SK-N-SH (cell line): ENCODE measurements at regions not wholly inside any gene's neighbourhood (a gene's known extent, or its start where the extent isn't known, plus 50 kb on each side); places are given as distances from the start of the nearest gene placed in this dataset.

Source experiments
- CTCF ChIA-PET: fragments of 300-600, 350-600 bp; formaldehyde crosslinking; extraction: SDS; loops from one replicate; lab custom pipeline; 2021; lab: Yijun Ruan, JAX
- POLR2A ChIA-PET: fragments of 350-600 bp; sonication (Branson Sonifier 250); formaldehyde crosslinking; extraction: SDS; loops from one replicate; lab custom pipeline; 2020; ENCODE audit warnings: antibody characterized with exemption, inconsistent platforms; lab: Yijun Ruan, JAX
- DNase-seq: peaks from one replicate; pipeline ENCODE4 v3.0.0; 2012
- H2AFZ ChIP-seq: fragments of 200-600 bp; sonication (generic); 2 replicates; pipeline ENCODE4 v1.8.1; 2016; ENCODE audit warnings: antibody characterized with exemption, mild to moderate bottlenecking, low read depth
- H3F3A ChIP-seq: fragments of 200-600 bp; sonication (generic); replicated peaks from 2 replicates; pipeline ENCODE3; 2016; ENCODE audit warnings: antibody characterized with exemption, mild to moderate bottlenecking; ENCODE audit not compliant: insufficient read depth
- H3K27ac ChIP-seq, 2 experiments: fragments of 200-500 bp in 1 of 2; fragments of 200-600 bp in 1 of 2; sonication (Bioruptor generic) in 1 of 2; sonication (generic), shearing (Covaris generic) in 1 of 2; 2 replicates each; pipeline versions ENCODE4 v1.5.1 to v1.6.1; 2014 to 2016; ENCODE audit warnings: low read depth in 2 of 2, inconsistent platforms in 1 of 2, low read length in 1 of 2, mild to moderate bottlenecking in 1 of 2, mixed read lengths in 1 of 2
- H3K27me3 ChIP-seq: fragments of 200-600 bp; sonication (generic), shearing (Covaris generic); 2 replicates; pipeline ENCODE4 v1.6.1; 2016; ENCODE audit warnings: mixed run types; ENCODE audit not compliant: insufficient read depth
- H3K36me3 ChIP-seq, 2 experiments: fragments of 200-500 bp in 1 of 2; fragments of 200-600 bp in 1 of 2; sonication (Bioruptor generic) in 1 of 2; sonication (generic) in 1 of 2; replicated peaks in 1 of 2; 2 replicates each; pipeline versions ENCODE3 to v1.5.1; 2014 to 2016; ENCODE audit warnings: low read length in 1 of 2, mild to moderate bottlenecking in 1 of 2; ENCODE audit not compliant: insufficient read depth in 2 of 2, control insufficient read depth in 1 of 2
- H3K4me1 ChIP-seq, 2 experiments: fragments of 200-500 bp in 1 of 2; fragments of 200-600 bp in 1 of 2; sonication (Bioruptor generic) in 1 of 2; sonication (generic), shearing (Covaris generic) in 1 of 2; 2 replicates each; pipeline versions ENCODE4 v1.5.1 to v1.6.1; 2014 to 2016; ENCODE audit warnings: low read depth in 1 of 2, low read length in 1 of 2, mixed run types in 1 of 2; ENCODE audit not compliant: insufficient read depth in 2 of 2, control insufficient read depth in 1 of 2
- H3K4me2 ChIP-seq: fragments of 200-600 bp; sonication (generic), shearing (Covaris generic); 2 replicates; pipeline ENCODE4 v1.6.1; 2017; ENCODE audit warnings: mixed run types
- H3K4me3 ChIP-seq, 2 experiments: fragments of 200-500 bp in 1 of 2; fragments of 200-600 bp in 1 of 2; sonication (Bioruptor generic) in 1 of 2; sonication (generic), shearing (Covaris generic) in 1 of 2; 2 replicates each; pipeline versions ENCODE4 v1.5.1 to v1.8.1; 2014 to 2016; ENCODE audit warnings: low read depth in 2 of 2, inconsistent platforms in 1 of 2, low read length in 1 of 2, mild to moderate bottlenecking in 1 of 2, mixed read lengths in 1 of 2, moderate library complexity in 1 of 2
- H3K79me2 ChIP-seq: fragments of 200-600 bp; sonication (generic); 2 replicates; pipeline ENCODE4 v1.8.1; 2017; ENCODE audit warnings: mild to moderate bottlenecking; ENCODE audit not compliant: insufficient read depth
- H3K9ac ChIP-seq: fragments of 200-600 bp; sonication (generic); 2 replicates; pipeline ENCODE4 v1.6.1; 2017; ENCODE audit warnings: mixed run types
- H3K9me2 ChIP-seq: fragments of 200-600 bp; sonication (generic); 2 replicates; pipeline ENCODE4 v1.6.1; 2017; ENCODE audit warnings: mixed run types
- H3K9me3 ChIP-seq: fragments of 200-600 bp; sonication (generic); 2 replicates; pipeline ENCODE4 v1.6.1; 2017; ENCODE audit warnings: mixed run types, mild to moderate bottlenecking, moderate library complexity
- H4K20me1 ChIP-seq: fragments of 200-600 bp; sonication (generic); 2 replicates; pipeline ENCODE4 v1.6.1; 2017; ENCODE audit warnings: mild to moderate bottlenecking, mixed run types; ENCODE audit not compliant: insufficient read depth
- CHD2 ChIP-seq: fragments of 150-350 bp; IDR thresholded peaks from 2 replicates; pipeline ENCODE4 v1.6.1; 2018; ENCODE audit warnings: low read length; ENCODE audit not compliant: partially characterized antibody
- ELF1 ChIP-seq: IDR thresholded peaks from 2 replicates; pipeline ENCODE4 v1.4.0; 2012
- EZH2phosphoT487 ChIP-seq: fragments of 200-600 bp; sonication (generic); IDR thresholded peaks from 2 replicates; pipeline ENCODE4 v1.6.1; 2017; ENCODE audit warnings: low read depth, mixed run types, mild to moderate bottlenecking, antibody characterized with exemption, moderate library complexity, borderline replicate concordance
- FOXJ3 ChIP-seq: sonication (generic); formaldehyde crosslinking; IDR thresholded peaks from 2 replicates; pipeline ENCODE4 v1.5.1; 2020; ENCODE audit warnings: mild to moderate bottlenecking, missing genetic modification reagents
- FOXM1 ChIP-seq: IDR thresholded peaks from 2 replicates; pipeline ENCODE4 v1.4.0; 2012; ENCODE audit warnings: low read depth, mild to moderate bottlenecking
- GATA2 ChIP-seq: sonication (generic); formaldehyde crosslinking; IDR thresholded peaks from 2 replicates; pipeline ENCODE4 v1.5.0; 2020; ENCODE audit warnings: mild to moderate bottlenecking, missing genetic modification reagents
- JUND ChIP-seq: IDR thresholded peaks from 2 replicates; pipeline ENCODE4 v1.4.0; 2012
- MEF2A ChIP-seq: IDR thresholded peaks from 2 replicates; pipeline ENCODE4 v1.4.0; 2012; ENCODE audit warnings: low read depth, borderline replicate concordance
- NFIC ChIP-seq: IDR thresholded peaks from 2 replicates; pipeline ENCODE4 v1.4.0; 2012; ENCODE audit warnings: borderline replicate concordance
- NRF1 ChIP-seq: IDR thresholded peaks from 2 replicates; pipeline ENCODE4 v1.6.1; 2012; ENCODE audit warnings: low read depth, mild to moderate bottlenecking, low read length
- POLR2AphosphoS5 ChIP-seq: IDR thresholded peaks from 2 replicates; pipeline ENCODE4 v1.6.1; 2012; ENCODE audit warnings: low read depth, low read length
- RCOR1 ChIP-seq: fragments of 150-350 bp; IDR thresholded peaks from 2 replicates; pipeline ENCODE4 v1.6.1; 2017; ENCODE audit warnings: antibody characterized with exemption, low read length
- REST ChIP-seq: IDR thresholded peaks from 2 replicates; pipeline ENCODE4 v1.6.1; 2012; ENCODE audit warnings: mild to moderate bottlenecking, low read depth, low read length, moderate library complexity
- RFX5 ChIP-seq: IDR thresholded peaks from 2 replicates; pipeline ENCODE4 v1.6.1; 2012; ENCODE audit warnings: mild to moderate bottlenecking, improper control_type of control experiment, low read length
- SIN3A ChIP-seq: IDR thresholded peaks from 2 replicates; pipeline ENCODE4 v1.6.1; 2012; ENCODE audit warnings: low read depth, mild to moderate bottlenecking, low read length, moderate library complexity, borderline replicate concordance
- SMC3 ChIP-seq: IDR thresholded peaks from 2 replicates; pipeline ENCODE4 v1.6.1; 2012; ENCODE audit warnings: low read depth, low read length, improper control_type of control experiment
- TAF1 ChIP-seq: IDR thresholded peaks from 2 replicates; pipeline ENCODE4 v1.6.1; 2012; ENCODE audit warnings: low read depth, mild to moderate bottlenecking, low read length, moderate library complexity, borderline replicate concordance
- TEAD4 ChIP-seq: IDR thresholded peaks from 2 replicates; pipeline ENCODE4 v1.4.0; 2012; ENCODE audit warnings: mild to moderate bottlenecking, borderline replicate concordance; ENCODE audit not compliant: insufficient read depth
- USF1 ChIP-seq: IDR thresholded peaks from 2 replicates; pipeline ENCODE4 v1.4.0; 2012; ENCODE audit warnings: low read depth, borderline replicate concordance
- YY1 ChIP-seq: IDR thresholded peaks from 2 replicates; pipeline ENCODE4 v1.4.0; 2012; ENCODE audit warnings: low read depth, mild to moderate bottlenecking
- WGBS: methylation state at CpG from one replicate; pipeline ENCODE4 v1.1.6; 2017; ENCODE audit warnings: low lambda C conversion rate; 5-methylcytosine and 5-hydroxymethylcytosine counted together

GRCh38 chr14:86575141-86575540 is 1045.2 kb downstream of the FLRT2 start (continued):
- TF ChIP-seq FOXJ3 (CRISPR knock-in tag) (no peak), RCOR1 (peak; percentile 66; the same call in 1 of the 2 replicates), FOXM1 (no peak), MEF2A (no peak), TAF1 (no peak), POLR2AphosphoS5 (peak; percentile 43; the same call in 1 of the 2 replicates), RFX5 (no peak), EZH2phosphoT487 (no peak), JUND (no peak), SMC3 (no peak), NFIC (no peak), TEAD4 (no peak), SIN3A (no peak), YY1 (no peak), USF1 (no peak), REST (no peak), ELF1 (no peak), NRF1 (no peak), CHD2 (peak; percentile 53)

DNA sequence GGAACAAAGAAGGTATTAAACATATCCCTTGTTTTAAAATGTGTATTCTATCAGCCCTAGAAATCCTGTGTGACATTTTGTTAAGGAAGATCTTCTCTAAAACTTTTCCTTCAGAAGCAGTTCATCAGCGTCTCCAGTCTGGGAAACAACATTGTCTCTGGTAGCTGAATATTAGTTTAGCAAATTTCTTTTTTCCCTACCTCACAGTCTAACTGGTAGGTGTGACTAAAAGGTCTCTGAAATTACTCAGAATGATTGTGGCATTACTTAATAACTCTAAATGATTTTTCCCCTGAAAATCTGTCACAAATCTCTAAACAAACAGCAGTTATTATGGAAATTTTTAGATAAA is 1044.8 kb downstream of the FLRT2 start:
- Histone ChIP-seq H4K20me1 (no peaks in the 10 kb centered on the region), H3K9me3 (no peaks in the 10 kb centered on the region), H3K27ac (peak overlapping the region in 1 of 2 experiments; percentile 82; a peak in 3 of 4 replicates), H3K27me3 (no peaks in the 10 kb centered on the region), H3K9me2 (no peaks in the 10 kb centered on the region), H3K9ac (peak overlapping the region; percentile 59; the same call in 1 of the 2 replicates), H3K79me2 (no peaks in the 10 kb centered on the region), H3K4me1 (no peaks in the 10 kb centered on the region; a peak in 2 of 4 replicates), H2AFZ (peak overlapping the region; percentile 76), H3K4me2 (peak overlapping the region; percentile 61), H3K36me3 (no peaks in the 10 kb centered on the region), H3K4me3 (peak overlapping the region in 1 of 2 experiments; percentile 40; a peak in 1 of 4 replicates), H3F3A (peaks cover 31% of the 10 kb centered on the region)
- DNase-seq = no peak
- no peak for TF ChIP-seq GATA2
- TF ChIP-seq FOXM1 = no peak
- no peak for TF ChIP-seq POLR2AphosphoS5
- TF ChIP-seq NFIC = no peak
- ChIA-PET POLR2A (no interaction called here), CTCF (no interaction called here)
- WGBS = 0% methylated on average over 1 of the region's 1 CpG
